DMS153 treated with DMSO at 0.1 percent for 48 hours (cell line): ENCODE measurements at regions not wholly inside any gene's neighbourhood (a gene's known extent, or its start where the extent isn't known, plus 50 kb on each side); places are given as distances from the start of the nearest gene placed in this dataset.

Experiments used
- DNase-seq: peaks from one replicate; lab custom pipeline; 2025; ENCODE audit not compliant: unreplicated experiment; lab: John Stamatoyannopoulos, UW

GRCh38 chr15:53462651-53463050 lies 296.8 kb downstream of the WDR72 start:
- DNase-seq: no peak

GRCh38 chr15:53461677-53462076 lies 297.8 kb downstream of the WDR72 start:
- DNase-seq: no peak

- no peak for DNase-seq
Measured at GRCh38 chr15:53458736-53459135, 300.7 kb downstream of the WDR72 start.

GRCh38 chr15:53457479-53457878 lies 302.0 kb downstream of the WDR72 start:
- no peak for DNase-seq

- no peak for DNase-seq
Measured at GRCh38 chr15:53454843-53455721, 304.4 kb downstream of the WDR72 start.

GRCh38 chr15:53454535-53454842 lies 305.0 kb downstream of the WDR72 start:
- DNase-seq: no peak

GRCh38 chr15:53453253-53454105 lies 306.0 kb downstream of the WDR72 start:
- DNase-seq: peak; percentile 2

- DNase-seq: no peak
Measured at GRCh38 chr15:53448232-53449015, 311.0 kb downstream of the WDR72 start.

- DNase-seq: no peak
Measured at GRCh38 chr15:53447742-53448141, 311.7 kb downstream of the WDR72 start.

GRCh38 chr15:53447053-53447574 lies 312.3 kb downstream of the WDR72 start:
- no peak for DNase-seq

- no peak for DNase-seq
Measured at GRCh38 chr15:53446376-53446775, 313.1 kb downstream of the WDR72 start.

- DNase-seq: no peak
Measured at GRCh38 chr15:53445531-53445930, 313.9 kb downstream of the WDR72 start.

GRCh38 chr15:53437985-53438841 lies 321.2 kb downstream of the WDR72 start:
- DNase-seq: no peak

GRCh38 chr15:53437366-53437765 lies 322.1 kb downstream of the WDR72 start:
- DNase-seq: no peak

- no peak for DNase-seq
Measured at GRCh38 chr15:53434174-53434678, 325.2 kb downstream of the WDR72 start.

GRCh38 chr15:53416219-53416940 lies 343.1 kb downstream of the WDR72 start:
- DNase-seq: no peak

GRCh38 chr15:53414167-53414566 lies 345.3 kb downstream of the WDR72 start:
- DNase-seq: no peak

- DNase-seq: no peak
Measured at GRCh38 chr15:53412542-53412941, 346.9 kb downstream of the WDR72 start.

- no peak for DNase-seq
Measured at GRCh38 chr15:53404930-53405493, 354.5 kb downstream of the WDR72 start.
